ENCODE measurements at regions not wholly inside any gene's neighbourhood (a gene's known extent, or its start where the extent isn't known, plus 50 kb on each side); places are given as distances from the start of the nearest gene placed in this dataset.

DNA sequence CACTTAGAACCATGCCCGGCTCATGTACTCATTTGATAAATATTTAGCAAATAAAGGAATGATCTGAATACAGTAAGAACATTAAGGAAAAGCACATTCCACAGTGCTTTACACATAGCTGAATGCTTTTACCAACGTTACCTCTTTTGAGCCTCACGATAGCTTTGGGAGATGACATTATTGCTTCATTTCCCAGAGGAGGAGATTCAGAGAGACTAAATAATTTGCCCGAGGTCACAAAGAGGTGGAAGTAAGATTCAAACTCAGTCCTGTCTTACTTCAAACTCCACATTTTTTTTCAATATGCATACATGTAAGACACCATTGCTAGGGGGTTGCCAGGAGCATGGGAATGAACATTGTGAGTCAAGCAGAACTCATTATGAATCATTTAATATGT, 538.5 kb downstream of the BCOR start:
- no peak for TF ChIP-seq POLR2A (IDR thresholded peaks at IDR 0.05; ENCODE audit: borderline replicate concordance, extremely low read depth, insufficient read depth, insufficient read length)
- no peak for TF ChIP-seq CEBPB (IDR thresholded peaks at IDR 0.05; ENCODE audit: low read depth)
- TF ChIP-seq RAD21 (IDR thresholded peaks at IDR 0.05; ENCODE audit: low read depth) = no peak
- TF ChIP-seq, protein P1, sequence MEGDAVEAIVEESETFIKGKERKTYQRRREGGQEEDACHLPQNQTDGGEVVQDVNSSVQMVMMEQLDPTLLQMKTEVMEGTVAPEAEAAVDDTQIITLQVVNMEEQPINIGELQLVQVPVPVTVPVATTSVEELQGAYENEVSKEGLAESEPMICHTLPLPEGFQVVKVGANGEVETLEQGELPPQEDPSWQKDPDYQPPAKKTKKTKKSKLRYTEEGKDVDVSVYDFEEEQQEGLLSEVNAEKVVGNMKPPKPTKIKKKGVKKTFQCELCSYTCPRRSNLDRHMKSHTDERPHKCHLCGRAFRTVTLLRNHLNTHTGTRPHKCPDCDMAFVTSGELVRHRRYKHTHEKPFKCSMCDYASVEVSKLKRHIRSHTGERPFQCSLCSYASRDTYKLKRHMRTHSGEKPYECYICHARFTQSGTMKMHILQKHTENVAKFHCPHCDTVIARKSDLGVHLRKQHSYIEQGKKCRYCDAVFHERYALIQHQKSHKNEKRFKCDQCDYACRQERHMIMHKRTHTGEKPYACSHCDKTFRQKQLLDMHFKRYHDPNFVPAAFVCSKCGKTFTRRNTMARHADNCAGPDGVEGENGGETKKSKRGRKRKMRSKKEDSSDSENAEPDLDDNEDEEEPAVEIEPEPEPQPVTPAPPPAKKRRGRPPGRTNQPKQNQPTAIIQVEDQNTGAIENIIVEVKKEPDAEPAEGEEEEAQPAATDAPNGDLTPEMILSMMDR (IDR thresholded peaks at IDR 0.05 in 2 of 3, conservative IDR thresholded peaks at IDR 0.05 in 1 of 3; ENCODE audit: borderline replicate concordance in 1 of 3, insufficient read depth in 1 of 3, low read depth in 2 of 3, low read length in 2 of 3) = no peak
- no peak for TF ChIP-seq POLR2AphosphoS5 (IDR thresholded peaks at IDR 0.05; ENCODE audit: low read depth, low read length)
- TF ChIP-seq, protein P2, sequence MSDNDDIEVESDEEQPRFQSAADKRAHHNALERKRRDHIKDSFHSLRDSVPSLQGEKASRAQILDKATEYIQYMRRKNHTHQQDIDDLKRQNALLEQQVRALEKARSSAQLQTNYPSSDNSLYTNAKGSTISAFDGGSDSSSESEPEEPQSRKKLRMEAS (IDR thresholded peaks at IDR 0.05) = no peak
- TF ChIP-seq ZFX (IDR thresholded peaks at IDR 0.05) = no peak
- TF ChIP-seq EZH2phosphoT487 (IDR thresholded peaks at IDR 0.05; ENCODE audit: borderline replicate concordance) = no peak
- no peak for TF ChIP-seq EGR1 (IDR thresholded peaks at IDR 0.05; ENCODE audit: low read depth)
- no peak for TF ChIP-seq SRF (IDR thresholded peaks at IDR 0.05; ENCODE audit: low read depth)
- TF ChIP-seq, protein P3, sequence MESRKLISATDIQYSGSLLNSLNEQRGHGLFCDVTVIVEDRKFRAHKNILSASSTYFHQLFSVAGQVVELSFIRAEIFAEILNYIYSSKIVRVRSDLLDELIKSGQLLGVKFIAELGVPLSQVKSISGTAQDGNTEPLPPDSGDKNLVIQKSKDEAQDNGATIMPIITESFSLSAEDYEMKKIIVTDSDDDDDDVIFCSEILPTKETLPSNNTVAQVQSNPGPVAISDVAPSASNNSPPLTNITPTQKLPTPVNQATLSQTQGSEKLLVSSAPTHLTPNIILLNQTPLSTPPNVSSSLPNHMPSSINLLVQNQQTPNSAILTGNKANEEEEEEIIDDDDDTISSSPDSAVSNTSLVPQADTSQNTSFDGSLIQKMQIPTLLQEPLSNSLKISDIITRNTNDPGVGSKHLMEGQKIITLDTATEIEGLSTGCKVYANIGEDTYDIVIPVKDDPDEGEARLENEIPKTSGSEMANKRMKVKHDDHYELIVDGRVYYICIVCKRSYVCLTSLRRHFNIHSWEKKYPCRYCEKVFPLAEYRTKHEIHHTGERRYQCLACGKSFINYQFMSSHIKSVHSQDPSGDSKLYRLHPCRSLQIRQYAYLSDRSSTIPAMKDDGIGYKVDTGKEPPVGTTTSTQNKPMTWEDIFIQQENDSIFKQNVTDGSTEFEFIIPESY (IDR thresholded peaks at IDR 0.05; ENCODE audit: extremely low read depth, insufficient replicate concordance, low read length) = no peak
- TF ChIP-seq TCF7L2 (IDR thresholded peaks at IDR 0.05; ENCODE audit: borderline replicate concordance, extremely low read depth, insufficient read depth, insufficient read length) = no peak

Data from HCT116 (cell line).